MCF 10A (cell line): ENCODE measurements at regions not wholly inside any gene's neighbourhood (a gene's known extent, or its start where the extent isn't known, plus 50 kb on each side); places are given as distances from the start of the nearest gene placed in this dataset.

ENCODE experiments used
- BruUV-seq: library from RNA; stranded (reverse); fragments of 400-500 nt; replicated peaks from 2 replicates; lab custom pipeline; 2021; lab: Mats Ljungman, UMichigan
- CTCF ChIA-PET: fragments of 300-600 bp; sonication (Branson Sonifier 250); formaldehyde crosslinking; extraction: SDS; loops from one replicate; lab custom pipeline; 2021; ENCODE audit warnings: antibody characterized with exemption, inconsistent platforms; lab: Yijun Ruan, JAX
- POLR2A ChIA-PET: fragments of 300-600, 350-650 bp; sonication (Branson Sonifier 250); formaldehyde crosslinking; extraction: SDS; loops from one replicate; lab custom pipeline; 2020; ENCODE audit warnings: antibody characterized with exemption, inconsistent platforms; lab: Yijun Ruan, JAX
- DNase-seq: peaks from one replicate; pipeline ENCODE4 v3.0.0-alpha.2; 2018; ENCODE audit not compliant: unreplicated experiment
- H3K27ac Mint-ChIP-seq: one replicate; pipeline ENCODE4 v1.8.0; 2022; ENCODE audit warnings: mild to moderate bottlenecking, low read depth, mixed read lengths; ENCODE audit not compliant: unreplicated experiment
- H3K27me3 Mint-ChIP-seq: one replicate; pipeline ENCODE4 v1.8.0; 2022; ENCODE audit warnings: mixed read lengths; ENCODE audit not compliant: insufficient read depth, unreplicated experiment
- H3K36me3 Mint-ChIP-seq: one replicate; pipeline ENCODE4 v1.8.0; 2022; ENCODE audit warnings: mild to moderate bottlenecking, moderate library complexity, mixed read lengths; ENCODE audit not compliant: insufficient read depth, unreplicated experiment
- H3K4me1 Mint-ChIP-seq: one replicate; pipeline ENCODE4 v1.8.0; 2022; ENCODE audit warnings: mixed read lengths; ENCODE audit not compliant: insufficient read depth, unreplicated experiment
- H3K4me3 Mint-ChIP-seq: one replicate; pipeline ENCODE4 v1.8.0; 2022; ENCODE audit warnings: mild to moderate bottlenecking, moderate library complexity, mixed read lengths; ENCODE audit not compliant: unreplicated experiment
- H3K9me3 Mint-ChIP-seq: one replicate; pipeline ENCODE4 v1.8.0; 2022; ENCODE audit warnings: mixed read lengths; ENCODE audit not compliant: unreplicated experiment
- CTCF ChIP-seq: fragments of 200-600 bp; IDR thresholded peaks from one replicate; pipeline ENCODE4 v1.8.0; 2022; ENCODE audit warnings: antibody characterized with exemption, mild to moderate bottlenecking; ENCODE audit not compliant: unreplicated experiment
- intact Hi-C: fragments of 100-400 bp; cut with micrococcal nuclease; formaldehyde crosslinking; loops from 2 replicates; pipeline ENCODE4 v1.14.1; 2022

GRCh38 chr4:11782859-11783258, 354.2 kb upstream of the HS3ST1 start:
- POLR2A ChIA-PET: no interaction called here
- intact Hi-C loops: no loop called here

GRCh38 chr4:11777447-11777846, 348.8 kb upstream of the HS3ST1 start:
- Mint-ChIP-seq H3K27ac (no peak overlapping the region), H3K4me1 (peaks cover 10% of the 10 kb centered on the region), H3K27me3 (no peaks in the 10 kb centered on the region), H3K9me3 (no peaks in the 10 kb centered on the region), H3K36me3 (no peaks in the 10 kb centered on the region), H3K4me3 (no peak overlapping the region)
- CTCF ChIA-PET: interaction anchor here (1.3 to 1.5 kb wide), 2 partner anchors 8 to 855 kb away, joined by 5 to 7 read pairs; no protein-coding TSS in a partner anchor
- intact Hi-C loops: no loop called here
- TF ChIP-seq CTCF: no peak
- POLR2A ChIA-PET: interaction anchor here (0.6 kb wide), 1 partner anchor 165 kb away, joined by 4 read pairs; no protein-coding TSS in a partner anchor
- DNase-seq: no peak
- BruUV-seq: no TSS peak

More at GRCh38 chr4:11782859-11783258, 354.2 kb upstream of the HS3ST1 start:
- TF ChIP-seq CTCF: no peak
- Mint-ChIP-seq H3K27ac (no peak overlapping the region), H3K9me3 (no peaks in the 10 kb centered on the region), H3K27me3 (no peaks in the 10 kb centered on the region), H3K36me3 (no peaks in the 10 kb centered on the region), H3K4me1 (no peaks in the 10 kb centered on the region), H3K4me3 (no peak overlapping the region)
- no peak for DNase-seq
- CTCF ChIA-PET: interaction anchor here (1.5 kb wide), 1 partner anchor 23 kb away, joined by 4 read pairs; no protein-coding TSS in a partner anchor
- no TSS peak for BruUV-seq

GRCh38 chr4:11774346-11774745, 345.7 kb upstream of the HS3ST1 start:
- no TSS peak for BruUV-seq
- intact Hi-C loops: no loop called here
- Mint-ChIP-seq H3K27me3 (no peaks in the 10 kb centered on the region), H3K36me3 (no peaks in the 10 kb centered on the region), H3K4me1 (peaks cover 10% of the 10 kb centered on the region), H3K4me3 (no peak overlapping the region), H3K9me3 (no peaks in the 10 kb centered on the region), H3K27ac (no peak overlapping the region)
- peak; percentile 30 for DNase-seq
- TF ChIP-seq CTCF: no peak
- CTCF ChIA-PET: interaction anchor here (1.1 kb wide), 1 partner anchor 44 kb away, joined by 5 read pairs; no protein-coding TSS in a partner anchor
- POLR2A ChIA-PET: interaction anchor here (0.6 kb wide), 2 partner anchors 29 to 168 kb away, joined by 3 to 4 read pairs; no protein-coding TSS in a partner anchor

- H3K36me3 Mint-ChIP-seq: no peaks in the 10 kb centered on the region
- ChIA-PET CTCF (interaction anchor here (1.1 kb wide), 1 partner anchor 44 kb away, joined by 5 read pairs; no protein-coding TSS in a partner anchor), POLR2A (interaction anchor here (0.6 kb wide), 2 partner anchors 30 to 169 kb away, joined by 3 to 4 read pairs; no protein-coding TSS in a partner anchor)
- DNase-seq: peak; percentile 36
- no peak for TF ChIP-seq CTCF
- no peaks in the 10 kb centered on the region for H3K27me3 Mint-ChIP-seq
- H3K4me3 Mint-ChIP-seq: no peak overlapping the region
- no TSS peak for BruUV-seq
- H3K9me3 Mint-ChIP-seq: no peaks in the 10 kb centered on the region
- no peak overlapping the region for H3K27ac Mint-ChIP-seq
- H3K4me1 Mint-ChIP-seq: peaks cover 10% of the 10 kb centered on the region
- intact Hi-C loops: no loop called here
These were observed 345.1 kb upstream of the HS3ST1 start for GRCh38 chr4:11773798-11774197.
